IgD-negative memory B cell (primary cell): ENCODE measurements at regions not wholly inside any gene's neighbourhood (a gene's known extent, or its start where the extent isn't known, plus 50 kb on each side); places are given as distances from the start of the nearest gene placed in this dataset.
A peak's percentile ranks its signal among the peaks of the same experiment; 100 is the strongest.

Experiments used
- H3K27ac Mint-ChIP-seq, 3 donors: one replicate each; pipeline ENCODE4 v1.8.0; 2020 to 2022; ENCODE audit warnings: mild to moderate bottlenecking in 3 of 3, mixed read lengths in 3 of 3, moderate library complexity in 1 of 3
- H3K27me3 Mint-ChIP-seq: one replicate; pipeline ENCODE4 v1.8.0; 2021; ENCODE audit warnings: mixed read lengths
- H3K36me3 Mint-ChIP-seq: one replicate; pipeline ENCODE4 v1.8.0; 2020; ENCODE audit warnings: mild to moderate bottlenecking, mixed read lengths
- H3K4me1 Mint-ChIP-seq, 3 donors: one replicate each; pipeline ENCODE4 v1.8.0; 2020 to 2022; ENCODE audit warnings: mixed read lengths in 3 of 3, mild to moderate bottlenecking in 1 of 3
- H3K4me3 Mint-ChIP-seq, 4 donors: one replicate each; pipeline ENCODE4 v1.8.0; 2020 to 2022; ENCODE audit warnings: mild to moderate bottlenecking in 4 of 4, mixed read lengths in 4 of 4, moderate library complexity in 3 of 4
- H3K9me3 Mint-ChIP-seq, 3 donors: one replicate each; pipeline ENCODE4 v1.8.0; 2020 to 2021; ENCODE audit warnings: mixed read lengths in 3 of 3, mild to moderate bottlenecking in 1 of 3

- peaks cover 9% of the 10 kb centered on the region for H3K27me3 Mint-ChIP-seq
- no peaks in the 10 kb centered on the region for H3K36me3 Mint-ChIP-seq
- H3K4me3 Mint-ChIP-seq, result peak overlapping the region in 1 of 4 donors; percentile 59
- no peak overlapping the region for H3K27ac Mint-ChIP-seq
- H3K4me1 Mint-ChIP-seq, result no peaks in the 10 kb centered on the region
- peaks cover 0 to 2% (median 2%) of the 10 kb centered on the region in 3 donors for H3K9me3 Mint-ChIP-seq
These were observed 56.1 kb upstream of the FHL2 start for GRCh38 chr2:105454801-105455485.

- Mint-ChIP-seq H3K27me3 (peaks cover 25% of the 10 kb centered on the region), H3K4me1 (no peaks in the 10 kb centered on the region), H3K27ac (no peak overlapping the region), H3K4me3 (peak overlapping the region in 1 of 4 donors; percentile 20), H3K9me3 (no peaks in the 10 kb centered on the region), H3K36me3 (peaks cover 4% of the 10 kb centered on the region)
These were observed 52.8 kb upstream of the FHL2 start for GRCh38 chr2:105451571-105452166.

GRCh38 chr2:105450471-105450870 lies 51.6 kb upstream of the FHL2 start:
- Mint-ChIP-seq H3K36me3 (peaks cover 4% of the 10 kb centered on the region), H3K4me1 (no peaks in the 10 kb centered on the region), H3K27me3 (peaks cover 23% of the 10 kb centered on the region), H3K9me3 (no peaks in the 10 kb centered on the region), H3K4me3 (no peak overlapping the region), H3K27ac (no peak overlapping the region)

GRCh38 chr2:105449076-105449475 lies 50.2 kb upstream of the FHL2 start:
- H3K27me3 Mint-ChIP-seq, result peaks cover 18% of the 10 kb centered on the region

More at GRCh38 chr2:105449076-105449475, 50.2 kb upstream of the FHL2 start:
- Mint-ChIP-seq H3K4me3 (no peak overlapping the region), H3K9me3 (no peaks in the 10 kb centered on the region), H3K4me1 (no peaks in the 10 kb centered on the region), H3K36me3 (peaks cover 4% of the 10 kb centered on the region), H3K27ac (no peak overlapping the region)
